ENCODE measurements at regions not wholly inside any gene's neighbourhood (a gene's known extent, or its start where the extent isn't known, plus 50 kb on each side); places are given as distances from the start of the nearest gene placed in this dataset.

GRCh38 chr2:219789476-219789875 is 162.0 kb downstream of the SLC4A3 start:
- H3K9me3 ChIP-seq: no peaks in the 10 kb centered on the region
- H4K20me1 ChIP-seq: no peaks in the 10 kb centered on the region
- no peaks in the 10 kb centered on the region for H3K36me3 ChIP-seq
- no peak overlapping the region for H3K4me3 ChIP-seq
- no peak for TF ChIP-seq Cebpa-rat (IDR thresholded peaks at IDR 0.05)
- H3K4me2 ChIP-seq: no peak overlapping the region
- no peaks in the 10 kb centered on the region for H3K27me3 ChIP-seq
- no peak overlapping the region for H3K27ac ChIP-seq
- no peaks in the 10 kb centered on the region for H3K4me1 ChIP-seq
- H3K9ac ChIP-seq: no peak overlapping the region

GRCh38 chr2:219792446-219792845 is 165.0 kb downstream of the SLC4A3 start:
- Histone ChIP-seq H3K9me3 (no peaks in the 10 kb centered on the region), H3K36me3 (no peaks in the 10 kb centered on the region), H3K4me2 (no peak overlapping the region), H3K27me3 (no peaks in the 10 kb centered on the region), H3K9ac (no peak overlapping the region), H3K4me1 (no peaks in the 10 kb centered on the region), H4K20me1 (no peaks in the 10 kb centered on the region), H3K4me3 (no peak overlapping the region), H3K27ac (no peak overlapping the region)
- no peak for TF ChIP-seq Cebpa-rat (IDR thresholded peaks at IDR 0.05)

DNA sequence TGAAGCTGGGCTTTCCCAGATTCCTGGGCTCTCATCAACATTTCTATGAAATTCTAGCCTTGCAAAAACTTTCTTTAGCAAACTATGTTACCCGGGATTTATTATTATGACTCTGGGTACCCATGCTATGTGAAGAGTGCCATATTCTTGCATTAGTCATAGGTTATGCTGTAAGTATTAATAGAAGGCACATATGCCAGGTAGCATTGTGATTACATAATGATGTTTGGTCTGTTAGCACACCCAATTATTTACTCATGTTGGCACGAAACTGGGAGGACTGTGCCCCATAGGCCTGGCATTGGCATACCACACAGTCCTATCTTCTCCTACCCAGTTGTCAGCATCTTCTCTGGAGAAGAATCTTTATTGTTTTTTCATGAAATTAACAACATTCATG is 171.0 kb downstream of the SLC4A3 start:
- no peak overlapping the region for H3K4me3 ChIP-seq
- no peaks in the 10 kb centered on the region for H4K20me1 ChIP-seq
- H3K9me3 ChIP-seq: no peaks in the 10 kb centered on the region
- no peaks in the 10 kb centered on the region for H3K36me3 ChIP-seq
- TF ChIP-seq Cebpa-rat (IDR thresholded peaks at IDR 0.05): no peak
- no peaks in the 10 kb centered on the region for H3K27me3 ChIP-seq
- H3K27ac ChIP-seq: no peak overlapping the region
- H3K4me2 ChIP-seq: no peak overlapping the region
- H3K9ac ChIP-seq: no peak overlapping the region
- no peaks in the 10 kb centered on the region for H3K4me1 ChIP-seq

- no peak overlapping the region for H3K4me3 ChIP-seq
- H3K27ac ChIP-seq: no peak overlapping the region
- TF ChIP-seq Cebpa-rat (IDR thresholded peaks at IDR 0.05): no peak
- H3K27me3 ChIP-seq: no peaks in the 10 kb centered on the region
- no peak overlapping the region for H3K4me2 ChIP-seq
- no peak overlapping the region for H3K9ac ChIP-seq
- H4K20me1 ChIP-seq: no peaks in the 10 kb centered on the region
- H3K4me1 ChIP-seq: no peaks in the 10 kb centered on the region
- H3K9me3 ChIP-seq: no peaks in the 10 kb centered on the region; the same call in 1 of the 2 replicates
- no peaks in the 10 kb centered on the region for H3K36me3 ChIP-seq
Observed at GRCh38 chr2:219803294-219803693, 175.9 kb downstream of the SLC4A3 start.

DNA sequence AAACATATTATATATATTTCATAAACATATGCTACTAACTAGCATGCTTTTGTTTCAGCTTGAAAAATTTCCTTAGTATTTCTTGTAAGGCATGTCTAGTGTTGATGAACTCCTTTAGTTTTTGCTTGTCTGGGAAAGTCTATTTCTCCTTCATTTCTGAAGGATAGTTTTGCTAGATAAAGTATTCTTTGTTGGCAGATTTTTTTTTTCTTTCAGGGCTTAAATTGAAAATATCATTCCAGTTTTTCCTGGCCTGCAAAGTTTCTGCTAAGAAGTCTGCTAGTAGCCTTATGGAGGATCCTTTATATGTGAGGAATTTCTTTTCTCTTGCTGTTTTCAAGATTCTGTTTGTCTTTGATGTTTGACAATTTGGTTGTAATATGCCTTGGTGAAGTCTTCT is 183.5 kb downstream of the SLC4A3 start:
- H3K4me1 ChIP-seq: no peaks in the 10 kb centered on the region
- no peak overlapping the region for H3K9ac ChIP-seq
- H3K27me3 ChIP-seq: no peaks in the 10 kb centered on the region
- H3K36me3 ChIP-seq: no peaks in the 10 kb centered on the region
- no peak overlapping the region for H3K4me3 ChIP-seq
- no peak overlapping the region for H3K27ac ChIP-seq
- no peak overlapping the region for H3K4me2 ChIP-seq
- no peak for TF ChIP-seq Cebpa-rat (IDR thresholded peaks at IDR 0.05)
- peaks cover 24% of the 10 kb centered on the region for H3K9me3 ChIP-seq
- H4K20me1 ChIP-seq: no peaks in the 10 kb centered on the region

DNA sequence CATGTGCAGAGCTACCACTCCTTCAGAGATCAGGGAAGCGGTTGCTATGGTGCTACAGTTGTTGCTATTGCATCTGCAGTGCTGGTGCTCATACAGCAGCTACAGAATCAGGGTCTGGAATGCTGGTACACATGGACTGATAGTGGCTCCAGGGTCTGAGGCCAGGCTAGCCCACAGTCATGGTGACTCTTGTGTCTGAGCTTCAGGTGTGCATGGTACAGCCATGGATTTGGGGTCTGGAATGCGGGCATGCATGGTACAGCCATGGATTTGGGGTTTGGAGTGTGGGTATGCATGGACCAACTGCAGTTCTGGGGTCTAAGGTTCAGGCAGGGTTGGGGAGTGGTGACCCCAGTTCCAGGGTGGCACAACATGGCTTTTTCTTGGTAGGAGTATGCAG is 185.2 kb downstream of the SLC4A3 start:
- peaks cover 24% of the 10 kb centered on the region for H3K9me3 ChIP-seq

DNA sequence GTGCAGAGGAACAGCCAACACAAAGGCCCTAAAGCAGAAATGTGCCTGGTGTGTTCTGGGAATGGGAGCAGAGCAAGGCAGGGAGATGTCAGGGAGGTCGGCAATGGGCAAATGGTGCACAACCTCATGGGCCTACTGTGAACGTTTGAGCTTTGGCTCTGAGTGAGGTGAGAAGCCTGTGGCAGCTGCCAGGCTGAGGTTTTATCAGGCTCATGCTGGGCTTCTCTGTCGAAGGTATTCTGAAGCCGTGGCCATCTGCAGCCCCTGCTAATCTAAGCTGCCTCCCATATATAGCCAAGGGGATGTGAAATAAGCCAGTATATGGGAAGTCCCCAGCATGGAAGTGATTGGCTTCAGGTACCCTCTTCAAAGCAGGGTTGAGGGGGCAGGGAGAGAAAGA is 193.3 kb downstream of the SLC4A3 start:
- Histone ChIP-seq H3K9ac (no peak overlapping the region), H3K36me3 (no peaks in the 10 kb centered on the region), H3K27me3 (no peaks in the 10 kb centered on the region), H3K9me3 (peaks cover 12% of the 10 kb centered on the region), H3K4me1 (no peaks in the 10 kb centered on the region), H3K27ac (no peak overlapping the region), H3K4me2 (no peak overlapping the region), H4K20me1 (no peaks in the 10 kb centered on the region), H3K4me3 (no peak overlapping the region)
- no peak for TF ChIP-seq Cebpa-rat (IDR thresholded peaks at IDR 0.05)

More for the DNA sequence above, 185.2 kb downstream of the SLC4A3 start:
- H4K20me1 ChIP-seq: no peaks in the 10 kb centered on the region
- no peak overlapping the region for H3K27ac ChIP-seq
- H3K27me3 ChIP-seq: no peaks in the 10 kb centered on the region
- H3K9ac ChIP-seq: no peak overlapping the region
- no peak overlapping the region for H3K4me2 ChIP-seq
- H3K4me1 ChIP-seq: no peaks in the 10 kb centered on the region
- no peak for TF ChIP-seq Cebpa-rat (IDR thresholded peaks at IDR 0.05)
- no peaks in the 10 kb centered on the region for H3K36me3 ChIP-seq
- no peak overlapping the region for H3K4me3 ChIP-seq

DNA sequence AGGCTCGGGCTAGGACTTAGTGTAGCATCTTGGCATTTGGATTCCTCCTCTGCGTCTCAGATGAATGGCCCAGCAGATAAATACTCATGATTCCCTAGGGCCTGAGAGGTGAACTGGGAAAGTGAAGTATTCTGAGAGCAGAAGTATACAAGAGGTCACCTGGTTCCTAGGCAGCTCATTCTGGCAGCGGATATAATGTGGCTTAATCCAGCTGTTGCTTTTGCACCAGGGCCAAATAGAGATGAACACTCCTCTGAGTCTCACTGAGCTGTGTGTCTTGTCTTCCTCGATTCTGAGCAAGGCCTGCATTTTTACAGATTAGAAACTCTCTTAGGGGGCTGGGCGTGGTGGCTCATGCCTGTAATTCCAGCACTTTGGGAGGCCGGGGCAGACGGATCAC is 196.1 kb downstream of the SLC4A3 start:
- H3K27ac ChIP-seq: no peak overlapping the region
- no peaks in the 10 kb centered on the region for H3K36me3 ChIP-seq
- no peaks in the 10 kb centered on the region for H4K20me1 ChIP-seq
- no peaks in the 10 kb centered on the region for H3K4me1 ChIP-seq
- no peak overlapping the region for H3K4me3 ChIP-seq
- no peaks in the 10 kb centered on the region for H3K27me3 ChIP-seq
- no peak overlapping the region for H3K4me2 ChIP-seq
- no peak for TF ChIP-seq Cebpa-rat (IDR thresholded peaks at IDR 0.05)
- peaks cover 12% of the 10 kb centered on the region for H3K9me3 ChIP-seq
- H3K9ac ChIP-seq: no peak overlapping the region

DNA sequence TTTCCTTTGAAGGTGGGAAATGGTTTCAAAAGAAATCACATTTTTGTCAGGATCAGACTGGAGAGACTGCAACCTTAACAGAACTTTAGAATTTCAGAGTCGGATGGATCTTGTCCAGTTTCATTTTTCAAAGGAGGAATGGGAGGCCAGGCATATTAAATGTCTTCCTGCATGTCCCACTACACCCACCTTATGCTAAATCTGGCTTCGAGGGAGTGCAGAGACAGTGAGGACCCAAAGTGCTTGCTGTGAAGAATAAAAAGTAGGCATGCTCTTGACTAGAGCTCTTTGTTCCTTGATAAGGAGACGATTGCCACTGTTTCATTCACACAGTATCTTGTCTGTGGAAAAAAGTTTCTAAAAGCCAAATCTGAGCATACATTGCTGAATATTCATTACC is 197.6 kb downstream of the SLC4A3 start:
- no peaks in the 10 kb centered on the region for H3K36me3 ChIP-seq
- H3K27me3 ChIP-seq: no peaks in the 10 kb centered on the region
- TF ChIP-seq Cebpa-rat (IDR thresholded peaks at IDR 0.05): no peak
- H3K4me1 ChIP-seq: no peaks in the 10 kb centered on the region
- no peak overlapping the region for H3K27ac ChIP-seq
- H3K9ac ChIP-seq: no peak overlapping the region
- H3K4me2 ChIP-seq: no peak overlapping the region
- H4K20me1 ChIP-seq: no peaks in the 10 kb centered on the region
- no peak overlapping the region for H3K4me3 ChIP-seq
- H3K9me3 ChIP-seq: no peaks in the 10 kb centered on the region

GRCh38 chr2:219828127-219828526 is 200.7 kb downstream of the SLC4A3 start:
- Histone ChIP-seq H3K9me3 (no peaks in the 10 kb centered on the region), H3K4me2 (no peak overlapping the region), H3K27ac (no peak overlapping the region), H4K20me1 (no peaks in the 10 kb centered on the region), H3K9ac (no peak overlapping the region), H3K4me3 (no peak overlapping the region), H3K4me1 (peaks cover 11% of the 10 kb centered on the region), H3K27me3 (no peaks in the 10 kb centered on the region), H3K36me3 (no peaks in the 10 kb centered on the region)
- TF ChIP-seq Cebpa-rat (IDR thresholded peaks at IDR 0.05): no peak

DNA sequence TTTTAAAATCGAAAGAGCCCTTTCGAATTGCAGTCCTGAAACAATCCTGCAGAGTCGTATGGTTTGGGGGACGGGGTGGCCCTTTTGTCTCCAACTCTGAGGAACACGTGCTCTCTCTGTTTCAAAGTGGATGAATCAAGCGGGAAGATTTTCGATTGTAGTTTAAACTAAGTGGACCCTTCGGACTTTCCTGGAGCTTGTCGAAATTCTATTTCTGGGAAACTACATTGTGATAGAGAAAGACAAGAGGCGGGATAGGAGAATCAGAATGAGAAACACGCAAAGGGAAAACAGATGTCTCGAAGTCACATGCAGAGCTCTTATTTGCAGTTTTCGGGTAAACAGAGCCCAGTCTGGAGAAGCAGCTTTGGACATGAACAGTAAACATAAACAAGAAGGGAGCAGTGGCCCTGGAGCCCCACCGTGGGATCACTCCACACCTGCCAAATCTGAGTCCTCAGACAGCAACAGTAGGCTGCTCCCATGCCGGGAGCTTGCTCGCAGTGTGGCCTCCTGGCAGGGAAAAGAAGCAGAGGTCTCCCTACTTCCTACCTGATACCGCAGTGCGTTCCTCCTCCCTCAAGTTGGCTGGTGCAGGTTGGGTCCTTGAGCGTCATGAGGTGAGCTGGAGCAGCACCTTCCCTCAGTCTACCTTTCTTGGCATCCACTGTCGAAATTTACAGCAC is 202.4 kb downstream of the SLC4A3 start:
- Histone ChIP-seq H3K9me3 (no peaks in the 10 kb centered on the region), H3K36me3 (no peaks in the 10 kb centered on the region), H3K4me1 (peaks cover 17% of the 10 kb centered on the region), H3K27ac (no peak overlapping the region), H4K20me1 (no peaks in the 10 kb centered on the region), H3K4me3 (no peak overlapping the region), H3K4me2 (no peak overlapping the region), H3K9ac (no peak overlapping the region), H3K27me3 (no peaks in the 10 kb centered on the region)
- TF ChIP-seq Cebpa-rat (IDR thresholded peaks at IDR 0.05): no peak
